SK-N-SH (cell line): ENCODE measurements at regions not wholly inside any gene's neighbourhood (a gene's known extent, or its start where the extent isn't known, plus 50 kb on each side); places are given as distances from the start of the nearest gene placed in this dataset.

Experiments
- CTCF ChIA-PET: fragments of 300-600, 350-600 bp; formaldehyde crosslinking; extraction: SDS; loops from one replicate; lab custom pipeline; 2021; lab: Yijun Ruan, JAX
- POLR2A ChIA-PET: fragments of 350-600 bp; sonication (Branson Sonifier 250); formaldehyde crosslinking; extraction: SDS; loops from one replicate; lab custom pipeline; 2020; ENCODE audit warnings: antibody characterized with exemption, inconsistent platforms; lab: Yijun Ruan, JAX
- DNase-seq: peaks from one replicate; pipeline ENCODE4 v3.0.0; 2012
- H2AFZ ChIP-seq: fragments of 200-600 bp; sonication (generic); 2 replicates; pipeline ENCODE4 v1.8.1; 2016; ENCODE audit warnings: antibody characterized with exemption, mild to moderate bottlenecking, low read depth
- H3F3A ChIP-seq: fragments of 200-600 bp; sonication (generic); replicated peaks from 2 replicates; pipeline ENCODE3; 2016; ENCODE audit warnings: antibody characterized with exemption, mild to moderate bottlenecking; ENCODE audit not compliant: insufficient read depth
- H3K27ac ChIP-seq, 2 experiments: fragments of 200-500 bp in 1 of 2; fragments of 200-600 bp in 1 of 2; sonication (Bioruptor generic) in 1 of 2; sonication (generic), shearing (Covaris generic) in 1 of 2; 2 replicates each; pipeline versions ENCODE4 v1.5.1 to v1.6.1; 2014 to 2016; ENCODE audit warnings: low read depth in 2 of 2, inconsistent platforms in 1 of 2, low read length in 1 of 2, mild to moderate bottlenecking in 1 of 2, mixed read lengths in 1 of 2
- H3K27me3 ChIP-seq: fragments of 200-600 bp; sonication (generic), shearing (Covaris generic); 2 replicates; pipeline ENCODE4 v1.6.1; 2016; ENCODE audit warnings: mixed run types; ENCODE audit not compliant: insufficient read depth
- H3K36me3 ChIP-seq, 2 experiments: fragments of 200-500 bp in 1 of 2; fragments of 200-600 bp in 1 of 2; sonication (Bioruptor generic) in 1 of 2; sonication (generic) in 1 of 2; replicated peaks in 1 of 2; 2 replicates each; pipeline versions ENCODE3 to v1.5.1; 2014 to 2016; ENCODE audit warnings: low read length in 1 of 2, mild to moderate bottlenecking in 1 of 2; ENCODE audit not compliant: insufficient read depth in 2 of 2, control insufficient read depth in 1 of 2
- H3K4me1 ChIP-seq, 2 experiments: fragments of 200-500 bp in 1 of 2; fragments of 200-600 bp in 1 of 2; sonication (Bioruptor generic) in 1 of 2; sonication (generic), shearing (Covaris generic) in 1 of 2; 2 replicates each; pipeline versions ENCODE4 v1.5.1 to v1.6.1; 2014 to 2016; ENCODE audit warnings: low read depth in 1 of 2, low read length in 1 of 2, mixed run types in 1 of 2; ENCODE audit not compliant: insufficient read depth in 2 of 2, control insufficient read depth in 1 of 2
- H3K4me2 ChIP-seq: fragments of 200-600 bp; sonication (generic), shearing (Covaris generic); 2 replicates; pipeline ENCODE4 v1.6.1; 2017; ENCODE audit warnings: mixed run types
- H3K4me3 ChIP-seq, 2 experiments: fragments of 200-500 bp in 1 of 2; fragments of 200-600 bp in 1 of 2; sonication (Bioruptor generic) in 1 of 2; sonication (generic), shearing (Covaris generic) in 1 of 2; 2 replicates each; pipeline versions ENCODE4 v1.5.1 to v1.8.1; 2014 to 2016; ENCODE audit warnings: low read depth in 2 of 2, inconsistent platforms in 1 of 2, low read length in 1 of 2, mild to moderate bottlenecking in 1 of 2, mixed read lengths in 1 of 2, moderate library complexity in 1 of 2
- H3K79me2 ChIP-seq: fragments of 200-600 bp; sonication (generic); 2 replicates; pipeline ENCODE4 v1.8.1; 2017; ENCODE audit warnings: mild to moderate bottlenecking; ENCODE audit not compliant: insufficient read depth
- H3K9ac ChIP-seq: fragments of 200-600 bp; sonication (generic); 2 replicates; pipeline ENCODE4 v1.6.1; 2017; ENCODE audit warnings: mixed run types
- H3K9me2 ChIP-seq: fragments of 200-600 bp; sonication (generic); 2 replicates; pipeline ENCODE4 v1.6.1; 2017; ENCODE audit warnings: mixed run types
- H3K9me3 ChIP-seq: fragments of 200-600 bp; sonication (generic); 2 replicates; pipeline ENCODE4 v1.6.1; 2017; ENCODE audit warnings: mixed run types, mild to moderate bottlenecking, moderate library complexity
- H4K20me1 ChIP-seq: fragments of 200-600 bp; sonication (generic); 2 replicates; pipeline ENCODE4 v1.6.1; 2017; ENCODE audit warnings: mild to moderate bottlenecking, mixed run types; ENCODE audit not compliant: insufficient read depth
- CTCF ChIP-seq: fragments of 200-600 bp; sonication (generic); IDR thresholded peaks from 2 replicates; pipeline ENCODE4 v1.6.1; 2017; ENCODE audit warnings: antibody characterized with exemption, mild to moderate bottlenecking, moderate library complexity
- EP300 ChIP-seq, 2 experiments: IDR thresholded peaks; 2 replicates each; pipeline versions ENCODE4 v1.4.0 to v1.6.1; 2012; ENCODE audit warnings: borderline replicate concordance in 1 of 2, low read depth in 1 of 2, low read length in 1 of 2
- EZH2phosphoT487 ChIP-seq: fragments of 200-600 bp; sonication (generic); IDR thresholded peaks from 2 replicates; pipeline ENCODE4 v1.6.1; 2017; ENCODE audit warnings: low read depth, mixed run types, mild to moderate bottlenecking, antibody characterized with exemption, moderate library complexity, borderline replicate concordance
- FOXJ3 ChIP-seq: sonication (generic); formaldehyde crosslinking; IDR thresholded peaks from 2 replicates; pipeline ENCODE4 v1.5.1; 2020; ENCODE audit warnings: mild to moderate bottlenecking, missing genetic modification reagents
- FOXM1 ChIP-seq: IDR thresholded peaks from 2 replicates; pipeline ENCODE4 v1.4.0; 2012; ENCODE audit warnings: low read depth, mild to moderate bottlenecking
- GABPA ChIP-seq: IDR thresholded peaks from 2 replicates; pipeline ENCODE4 v1.4.0; 2012; ENCODE audit warnings: low read depth, mild to moderate bottlenecking
- GATA2 ChIP-seq: sonication (generic); formaldehyde crosslinking; IDR thresholded peaks from 2 replicates; pipeline ENCODE4 v1.5.0; 2020; ENCODE audit warnings: mild to moderate bottlenecking, missing genetic modification reagents
- MAX ChIP-seq: IDR thresholded peaks from 2 replicates; pipeline ENCODE4 v1.4.0; 2012; ENCODE audit warnings: low read depth
- RCOR1 ChIP-seq: fragments of 150-350 bp; IDR thresholded peaks from 2 replicates; pipeline ENCODE4 v1.6.1; 2017; ENCODE audit warnings: antibody characterized with exemption, low read length
- RFX5 ChIP-seq: IDR thresholded peaks from 2 replicates; pipeline ENCODE4 v1.6.1; 2012; ENCODE audit warnings: mild to moderate bottlenecking, improper control_type of control experiment, low read length
- RXRA ChIP-seq: IDR thresholded peaks from 2 replicates; pipeline ENCODE4 v1.4.0; 2012; ENCODE audit warnings: low read depth, mild to moderate bottlenecking, borderline replicate concordance
- SIN3A ChIP-seq: IDR thresholded peaks from 2 replicates; pipeline ENCODE4 v1.6.1; 2012; ENCODE audit warnings: low read depth, mild to moderate bottlenecking, low read length, moderate library complexity, borderline replicate concordance
- TAF1 ChIP-seq: IDR thresholded peaks from 2 replicates; pipeline ENCODE4 v1.6.1; 2012; ENCODE audit warnings: low read depth, mild to moderate bottlenecking, low read length, moderate library complexity, borderline replicate concordance
- TEAD4 ChIP-seq: IDR thresholded peaks from 2 replicates; pipeline ENCODE4 v1.4.0; 2012; ENCODE audit warnings: mild to moderate bottlenecking, borderline replicate concordance; ENCODE audit not compliant: insufficient read depth
- YY1 ChIP-seq: IDR thresholded peaks from 2 replicates; pipeline ENCODE4 v1.4.0; 2012; ENCODE audit warnings: low read depth, mild to moderate bottlenecking
- WGBS: methylation state at CpG from one replicate; pipeline ENCODE4 v1.1.6; 2017; ENCODE audit warnings: low lambda C conversion rate; 5-methylcytosine and 5-hydroxymethylcytosine counted together
- TF ChIP-seq, protein P1 (sequence below): IDR thresholded peaks from 2 replicates; pipeline ENCODE4 v1.4.0; 2012; ENCODE audit warnings: low read depth, borderline replicate concordance
- TF ChIP-seq, protein P2 (sequence below): IDR thresholded peaks from 2 replicates; pipeline ENCODE4 v1.6.1; 2012; ENCODE audit warnings: mild to moderate bottlenecking, low read depth, low read length, moderate library complexity

- TF ChIP-seq RCOR1: no peak
- no peak for TF ChIP-seq TAF1
Measured at GRCh38 chr7:10634239-10634638, 339.4 kb upstream of the PHF14 start (continued).

GRCh38 chr7:10637991-10638390, 335.7 kb upstream of the PHF14 start:
- WGBS: 23% methylated on average over 3 of the region's 3 CpGs
- Histone ChIP-seq H3K27me3 (no peaks in the 10 kb centered on the region), H3K27ac (no peak overlapping the region), H3K4me3 (no peak overlapping the region), H4K20me1 (no peaks in the 10 kb centered on the region), H3K9me3 (no peaks in the 10 kb centered on the region), H2AFZ (no peak overlapping the region), H3K9ac (no peak overlapping the region), H3K79me2 (no peaks in the 10 kb centered on the region), H3K36me3 (no peaks in the 10 kb centered on the region)
- DNase-seq: no peak
- CTCF ChIA-PET: no interaction called here
- POLR2A ChIA-PET: no interaction called here
- TF ChIP-seq GABPA (no peak), SIN3A (no peak), TEAD4 (no peak), CTCF (no peak), MAX (no peak), EP300 (IDR thresholded peaks at IDR 0.05; ENCODE audit: borderline replicate concordance in 1 of 2, low read depth in 1 of 2, low read length in 1 of 2) (no peak), FOXJ3 (CRISPR knock-in tag) (no peak), EZH2phosphoT487 (no peak), GATA2 (CRISPR knock-in tag) (no peak), YY1 (no peak), RFX5 (no peak), FOXM1 (no peak), RXRA (no peak)
- TF ChIP-seq, protein P1, sequence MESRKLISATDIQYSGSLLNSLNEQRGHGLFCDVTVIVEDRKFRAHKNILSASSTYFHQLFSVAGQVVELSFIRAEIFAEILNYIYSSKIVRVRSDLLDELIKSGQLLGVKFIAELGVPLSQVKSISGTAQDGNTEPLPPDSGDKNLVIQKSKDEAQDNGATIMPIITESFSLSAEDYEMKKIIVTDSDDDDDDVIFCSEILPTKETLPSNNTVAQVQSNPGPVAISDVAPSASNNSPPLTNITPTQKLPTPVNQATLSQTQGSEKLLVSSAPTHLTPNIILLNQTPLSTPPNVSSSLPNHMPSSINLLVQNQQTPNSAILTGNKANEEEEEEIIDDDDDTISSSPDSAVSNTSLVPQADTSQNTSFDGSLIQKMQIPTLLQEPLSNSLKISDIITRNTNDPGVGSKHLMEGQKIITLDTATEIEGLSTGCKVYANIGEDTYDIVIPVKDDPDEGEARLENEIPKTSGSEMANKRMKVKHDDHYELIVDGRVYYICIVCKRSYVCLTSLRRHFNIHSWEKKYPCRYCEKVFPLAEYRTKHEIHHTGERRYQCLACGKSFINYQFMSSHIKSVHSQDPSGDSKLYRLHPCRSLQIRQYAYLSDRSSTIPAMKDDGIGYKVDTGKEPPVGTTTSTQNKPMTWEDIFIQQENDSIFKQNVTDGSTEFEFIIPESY: no peak
- TF ChIP-seq, protein P2, sequence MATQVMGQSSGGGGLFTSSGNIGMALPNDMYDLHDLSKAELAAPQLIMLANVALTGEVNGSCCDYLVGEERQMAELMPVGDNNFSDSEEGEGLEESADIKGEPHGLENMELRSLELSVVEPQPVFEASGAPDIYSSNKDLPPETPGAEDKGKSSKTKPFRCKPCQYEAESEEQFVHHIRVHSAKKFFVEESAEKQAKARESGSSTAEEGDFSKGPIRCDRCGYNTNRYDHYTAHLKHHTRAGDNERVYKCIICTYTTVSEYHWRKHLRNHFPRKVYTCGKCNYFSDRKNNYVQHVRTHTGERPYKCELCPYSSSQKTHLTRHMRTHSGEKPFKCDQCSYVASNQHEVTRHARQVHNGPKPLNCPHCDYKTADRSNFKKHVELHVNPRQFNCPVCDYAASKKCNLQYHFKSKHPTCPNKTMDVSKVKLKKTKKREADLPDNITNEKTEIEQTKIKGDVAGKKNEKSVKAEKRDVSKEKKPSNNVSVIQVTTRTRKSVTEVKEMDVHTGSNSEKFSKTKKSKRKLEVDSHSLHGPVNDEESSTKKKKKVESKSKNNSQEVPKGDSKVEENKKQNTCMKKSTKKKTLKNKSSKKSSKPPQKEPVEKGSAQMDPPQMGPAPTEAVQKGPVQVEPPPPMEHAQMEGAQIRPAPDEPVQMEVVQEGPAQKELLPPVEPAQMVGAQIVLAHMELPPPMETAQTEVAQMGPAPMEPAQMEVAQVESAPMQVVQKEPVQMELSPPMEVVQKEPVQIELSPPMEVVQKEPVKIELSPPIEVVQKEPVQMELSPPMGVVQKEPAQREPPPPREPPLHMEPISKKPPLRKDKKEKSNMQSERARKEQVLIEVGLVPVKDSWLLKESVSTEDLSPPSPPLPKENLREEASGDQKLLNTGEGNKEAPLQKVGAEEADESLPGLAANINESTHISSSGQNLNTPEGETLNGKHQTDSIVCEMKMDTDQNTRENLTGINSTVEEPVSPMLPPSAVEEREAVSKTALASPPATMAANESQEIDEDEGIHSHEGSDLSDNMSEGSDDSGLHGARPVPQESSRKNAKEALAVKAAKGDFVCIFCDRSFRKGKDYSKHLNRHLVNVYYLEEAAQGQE: no peak
- TF ChIP-seq, all 33 proteins: peak for 0
- H3K9me2 ChIP-seq: no peaks in the 10 kb centered on the region
- no peaks in the 10 kb centered on the region for H3F3A ChIP-seq
- H3K4me1 ChIP-seq: no peaks in the 10 kb centered on the region
- H3K4me2 ChIP-seq: no peak overlapping the region
